ENCODE measurements at regions not wholly inside any gene's neighbourhood (a gene's known extent, or its start where the extent isn't known, plus 50 kb on each side); places are given as distances from the start of the nearest gene placed in this dataset.
"Not testable (repeated sequence)": the region's sequence is repeated elsewhere in the genome, so short reads cannot be mapped to it uniquely, and the experiment has no call there.

GRCh38 chr1:214127705-214128104 lies 139.9 kb downstream of the PROX1 start:
- no peak overlapping the region for H3K4me3 ChIP-seq (ENCODE audit: low read depth, low read length)
- TF ChIP-seq CTCF (IDR thresholded peaks at IDR 0.05; ENCODE audit: low read depth, low read length) (no peak), POLR2A (IDR thresholded peaks at IDR 0.05; ENCODE audit: extremely low read depth, insufficient read length) (no peak), MAX (IDR thresholded peaks at IDR 0.05; ENCODE audit: low read depth, low read length) (no peak), MYC (IDR thresholded peaks at IDR 0.05; ENCODE audit: low read depth, low read length) (no peak)
- DNase-seq (ENCODE audit: low read depth): no peak

- H3K4me3 ChIP-seq (ENCODE audit: low read depth, low read length): no peak overlapping the region
- no peak for DNase-seq (ENCODE audit: low read depth)
Measured at GRCh38 chr1:214135886-214136285, 145.1 kb upstream of the SMYD2 start.

GRCh38 chr1:214136324-214136919 lies 144.5 kb upstream of the SMYD2 start:
- no peak for DNase-seq (ENCODE audit: low read depth)
- TF ChIP-seq POLR2A (IDR thresholded peaks at IDR 0.05; ENCODE audit: extremely low read depth, insufficient read length) (no peak), MYC (IDR thresholded peaks at IDR 0.05; ENCODE audit: low read depth, low read length) (no peak), MAX (IDR thresholded peaks at IDR 0.05; ENCODE audit: low read depth, low read length) (no peak), CTCF (IDR thresholded peaks at IDR 0.05; ENCODE audit: low read depth, low read length) (no peak)
- H3K4me3 ChIP-seq (ENCODE audit: low read depth, low read length): no peak overlapping the region

More at GRCh38 chr1:214135886-214136285, 145.1 kb upstream of the SMYD2 start:
- TF ChIP-seq CTCF (IDR thresholded peaks at IDR 0.05; ENCODE audit: low read depth, low read length) (no peak), MAX (IDR thresholded peaks at IDR 0.05; ENCODE audit: low read depth, low read length) (no peak), POLR2A (IDR thresholded peaks at IDR 0.05; ENCODE audit: extremely low read depth, insufficient read length) (no peak), MYC (IDR thresholded peaks at IDR 0.05; ENCODE audit: low read depth, low read length) (no peak)

- DNase-seq (ENCODE audit: low read depth): no peak
- TF ChIP-seq POLR2A (IDR thresholded peaks at IDR 0.05; ENCODE audit: extremely low read depth, insufficient read length) (no peak), MAX (IDR thresholded peaks at IDR 0.05; ENCODE audit: low read depth, low read length) (no peak), CTCF (IDR thresholded peaks at IDR 0.05; ENCODE audit: low read depth, low read length) (no peak), MYC (IDR thresholded peaks at IDR 0.05; ENCODE audit: low read depth, low read length) (no peak)
- no peak overlapping the region for H3K4me3 ChIP-seq (ENCODE audit: low read depth, low read length)
Measured at GRCh38 chr1:214141486-214141885, 139.5 kb upstream of the SMYD2 start.

- DNase-seq (ENCODE audit: low read depth): no peak
- H3K4me3 ChIP-seq (ENCODE audit: low read depth, low read length): no peak overlapping the region
- TF ChIP-seq MYC (IDR thresholded peaks at IDR 0.05; ENCODE audit: low read depth, low read length): no peak
- TF ChIP-seq MAX (IDR thresholded peaks at IDR 0.05; ENCODE audit: low read depth, low read length): no peak
- TF ChIP-seq CTCF (IDR thresholded peaks at IDR 0.05; ENCODE audit: low read depth, low read length): no peak
- no peak for TF ChIP-seq POLR2A (IDR thresholded peaks at IDR 0.05; ENCODE audit: extremely low read depth, insufficient read length)
Measured at GRCh38 chr1:214143006-214143992, 137.7 kb upstream of the SMYD2 start.

- DNase-seq (ENCODE audit: low read depth); H3K4me3 ChIP-seq (ENCODE audit: low read depth, low read length): not testable (repeated sequence)
Measured at GRCh38 chr1:214144521-214144920, 136.4 kb upstream of the SMYD2 start.

All from NB4 (cell line).